Mesenchymal stem cell (in vitro differentiated cells and primary cell): ENCODE measurements at regions not wholly inside any gene's neighbourhood (a gene's known extent, or its start where the extent isn't known, plus 50 kb on each side); places are given as distances from the start of the nearest gene placed in this dataset.
A peak's percentile ranks its signal among the peaks of the same experiment; 100 is the strongest.
"Not testable (repeated sequence)": the region's sequence is repeated elsewhere in the genome, so short reads cannot be mapped to it uniquely, and the experiment has no call there.

Experiments
- DNase-seq: peaks from one replicate; pipeline ENCODE4 v3.0.0-alpha.2; 2013
- H2AFZ ChIP-seq: one replicate; pipeline ENCODE4 v1.6.1; 2013; ENCODE audit warnings: low read depth, mild to moderate bottlenecking, control low read depth, inconsistent platforms, low read length, moderate library complexity
- H2AK5ac ChIP-seq: 2 replicates; pipeline ENCODE4 v1.6.1; 2013; ENCODE audit warnings: low read length, moderate library complexity, mild to moderate bottlenecking, inconsistent platforms; ENCODE audit not compliant: severe bottlenecking
- H2BK120ac ChIP-seq: one replicate; pipeline ENCODE4 v1.6.1; 2013; ENCODE audit warnings: low read depth, mild to moderate bottlenecking, inconsistent platforms, low read length, moderate library complexity
- H2BK12ac ChIP-seq, 2 experiments: one replicate each; pipeline ENCODE4 v1.6.1; 2013; ENCODE audit warnings: inconsistent platforms in 2 of 2, low read length in 2 of 2, mild to moderate bottlenecking in 2 of 2, moderate library complexity in 2 of 2, control low read depth in 1 of 2
- H2BK15ac ChIP-seq: one replicate; pipeline ENCODE4 v1.6.1; 2013; ENCODE audit warnings: mild to moderate bottlenecking, low read depth, inconsistent platforms; ENCODE audit not compliant: poor library complexity, severe bottlenecking
- H2BK5ac ChIP-seq: 2 replicates; pipeline ENCODE4 v1.6.1; 2013; ENCODE audit warnings: low read depth, mild to moderate bottlenecking, low read length, control low read depth, inconsistent platforms; ENCODE audit not compliant: poor library complexity, severe bottlenecking
- H3K14ac ChIP-seq, 2 experiments: one replicate each; pipeline ENCODE4 v1.6.1; 2013; ENCODE audit warnings: inconsistent platforms in 2 of 2, low read length in 2 of 2, control low read depth in 1 of 2, mild to moderate bottlenecking in 1 of 2, moderate library complexity in 1 of 2
- H3K18ac ChIP-seq, 2 experiments: one replicate each; pipeline ENCODE4 v1.6.1; 2013; ENCODE audit warnings: inconsistent platforms in 2 of 2, low read length in 2 of 2, control low read depth in 1 of 2, low read depth in 1 of 2, mild to moderate bottlenecking in 1 of 2
- H3K23ac ChIP-seq, 2 experiments: one replicate each; pipeline ENCODE4 v1.6.1; 2013; ENCODE audit warnings: inconsistent platforms in 2 of 2, low read length in 2 of 2, mild to moderate bottlenecking in 2 of 2, moderate library complexity in 2 of 2, control low read depth in 1 of 2
- H3K27ac ChIP-seq: 2 replicates; pipeline ENCODE4 v1.5.1; 2013; ENCODE audit warnings: mild to moderate bottlenecking, moderate library complexity, low read length, control low read depth, inconsistent platforms; ENCODE audit not compliant: poor library complexity, severe bottlenecking
- H3K27me3 ChIP-seq, 2 experiments: 2 replicates each; pipeline versions ENCODE4 v1.6.1 to v1.7.0; 2013; ENCODE audit warnings: low read length in 2 of 2, mild to moderate bottlenecking in 2 of 2, moderate library complexity in 2 of 2, control low read depth in 1 of 2, inconsistent platforms in 1 of 2; ENCODE audit not compliant: control insufficient read depth in 1 of 2, insufficient read depth in 1 of 2
- H3K36me3 ChIP-seq, 2 experiments: 2 replicates each; pipeline versions ENCODE4 v1.6.1 to v1.7.0; 2013; ENCODE audit warnings: low read length in 2 of 2, control low read depth in 1 of 2, inconsistent platforms in 1 of 2, low read depth in 1 of 2, mild to moderate bottlenecking in 1 of 2; ENCODE audit not compliant: insufficient read depth in 2 of 2, control insufficient read depth in 1 of 2
- H3K4ac ChIP-seq, 2 experiments: one replicate each; pipeline ENCODE4 v1.6.1; 2013; ENCODE audit warnings: inconsistent platforms in 2 of 2, low read length in 2 of 2, mild to moderate bottlenecking in 2 of 2, moderate library complexity in 2 of 2, control low read depth in 1 of 2, low read depth in 1 of 2
- H3K4me1 ChIP-seq: 2 replicates; pipeline ENCODE4 v1.6.1; 2013; ENCODE audit warnings: low read depth, low read length, control low read depth; ENCODE audit not compliant: control insufficient read depth, insufficient read depth
- H3K4me2 ChIP-seq: 2 replicates; pipeline ENCODE4 v1.6.1; 2013; ENCODE audit warnings: low read length, mild to moderate bottlenecking, inconsistent platforms; ENCODE audit not compliant: poor library complexity, severe bottlenecking
- H3K4me3 ChIP-seq, 2 experiments: 2 replicates each; pipeline versions ENCODE4 v1.5.1 to v1.7.0; 2013; ENCODE audit warnings: low read length in 2 of 2, mild to moderate bottlenecking in 2 of 2, control low read depth in 1 of 2, low read depth in 1 of 2; ENCODE audit not compliant: insufficient read depth in 1 of 2
- H3K79me1 ChIP-seq: replicated peaks from 2 replicates; pipeline ENCODE4 v1.6.1; 2013; ENCODE audit warnings: mild to moderate bottlenecking, control low read depth, low read length, inconsistent platforms; ENCODE audit not compliant: poor library complexity, severe bottlenecking
- H3K9ac ChIP-seq: 2 replicates; pipeline ENCODE4 v1.7.0; 2013; ENCODE audit warnings: mild to moderate bottlenecking, low read length, moderate library complexity
- H3K9me3 ChIP-seq: 2 replicates; pipeline ENCODE4 v1.7.0; 2013; ENCODE audit warnings: mild to moderate bottlenecking, low read length; ENCODE audit not compliant: control insufficient read depth
- H4K8ac ChIP-seq: one replicate; pipeline ENCODE4 v1.6.1; 2013; ENCODE audit warnings: inconsistent platforms, mild to moderate bottlenecking, low read length, moderate library complexity
- H4K91ac ChIP-seq: one replicate; pipeline ENCODE4 v1.6.1; 2013; ENCODE audit warnings: mild to moderate bottlenecking, low read length, inconsistent platforms
- WGBS: methylation state at CpG from one replicate; pipeline ENCODE4 v1.1.7; 2013; ENCODE audit warnings: mixed read lengths; 5-methylcytosine and 5-hydroxymethylcytosine counted together

- Histone ChIP-seq H3K9ac (no peak overlapping the region), H3K23ac (no peak overlapping the region), H4K91ac (no peak overlapping the region), H2AFZ (no peak overlapping the region), H3K4ac (no peak overlapping the region), H3K9me3 (peaks cover 7% of the 10 kb centered on the region), H4K8ac (no peak overlapping the region), H3K4me3 (no peak overlapping the region), H3K79me1 (no peaks in the 10 kb centered on the region), H3K36me3 (no peaks in the 10 kb centered on the region), H3K27me3 (no peaks in the 10 kb centered on the region), H2AK5ac (no peak overlapping the region), H3K4me1 (no peaks in the 10 kb centered on the region), H2BK15ac (no peak overlapping the region), H2BK12ac (no peak overlapping the region), H3K27ac (no peak overlapping the region), H2BK5ac (no peak overlapping the region), H3K18ac (no peak overlapping the region), H2BK120ac (no peak overlapping the region), H3K14ac (no peak overlapping the region), H3K4me2 (no peak overlapping the region)
- no peak for DNase-seq
- 93% methylated on average over 2 of the region's 2 CpGs for WGBS
Measured at GRCh38 chr3:106103383-106103782, 234.6 kb upstream of the CBLB start.

GRCh38 chr3:106104078-106104477 lies 235.3 kb upstream of the CBLB start:
- no peak overlapping the region for H2BK15ac ChIP-seq
- no peak overlapping the region for H3K4me2 ChIP-seq
- H4K91ac ChIP-seq, result no peak overlapping the region
- no peak overlapping the region for H4K8ac ChIP-seq
- H2BK5ac ChIP-seq, result no peak overlapping the region
- H3K4ac ChIP-seq, result no peak overlapping the region
- no peak overlapping the region for H3K4me3 ChIP-seq
- H2AK5ac ChIP-seq, result no peak overlapping the region
- H2AFZ ChIP-seq, result no peak overlapping the region
- H3K4me1 ChIP-seq, result no peaks in the 10 kb centered on the region
- H3K79me1 ChIP-seq, result no peaks in the 10 kb centered on the region
- H3K9me3 ChIP-seq, result peaks cover 7% of the 10 kb centered on the region
- H2BK120ac ChIP-seq, result no peak overlapping the region
- no peak overlapping the region for H3K14ac ChIP-seq
- no peak overlapping the region for H2BK12ac ChIP-seq
- H3K27ac ChIP-seq, result no peak overlapping the region
- peak overlapping the region in 1 of 2 experiments; percentile 34 for H3K18ac ChIP-seq
- H3K9ac ChIP-seq, result no peak overlapping the region
- no peak overlapping the region for H3K23ac ChIP-seq
- no peaks in the 10 kb centered on the region for H3K36me3 ChIP-seq
- WGBS, result 95% methylated on average over 4 of the region's 4 CpGs
- DNase-seq, result no peak
- H3K27me3 ChIP-seq, result no peaks in the 10 kb centered on the region

- Histone ChIP-seq H2BK5ac (no peak overlapping the region), H4K91ac (no peak overlapping the region), H2BK15ac (no peak overlapping the region), H4K8ac (no peak overlapping the region), H3K9ac (no peak overlapping the region), H3K18ac (no peak overlapping the region), H3K4me1 (no peaks in the 10 kb centered on the region), H3K27ac (no peak overlapping the region), H3K14ac (no peak overlapping the region), H2BK12ac (no peak overlapping the region), H2BK120ac (no peak overlapping the region), H2AFZ (no peak overlapping the region), H3K4ac (no peak overlapping the region), H3K23ac (no peak overlapping the region), H2AK5ac (no peak overlapping the region), H3K27me3 (no peaks in the 10 kb centered on the region), H3K4me3 (no peak overlapping the region), H3K4me2 (no peak overlapping the region), H3K9me3 (no peaks in the 10 kb centered on the region), H3K36me3 (no peaks in the 10 kb centered on the region), H3K79me1 (no peaks in the 10 kb centered on the region)
- no peak for DNase-seq
- WGBS, result 83% methylated on average over 1 of the region's 2 CpGs
Measured at GRCh38 chr3:106108925-106109324, 240.1 kb upstream of the CBLB start.

GRCh38 chr3:106112561-106112960 lies 243.7 kb upstream of the CBLB start:
- H3K9ac ChIP-seq, result not testable (repeated sequence)
- 100% methylated on average over 10 of the region's 26 CpGs for WGBS

More at GRCh38 chr3:106112561-106112960, 243.7 kb upstream of the CBLB start:
- not testable (repeated sequence) for H3K36me3 ChIP-seq, H2BK12ac ChIP-seq, H3K14ac ChIP-seq, H3K18ac ChIP-seq, H3K4me3 ChIP-seq, H3K79me1 ChIP-seq, H2BK15ac ChIP-seq, H4K91ac ChIP-seq, H3K4ac ChIP-seq, H3K4me2 ChIP-seq, H3K27ac ChIP-seq, H3K9me3 ChIP-seq, DNase-seq, H3K4me1 ChIP-seq, H3K27me3 ChIP-seq, H2BK5ac ChIP-seq, H2AFZ ChIP-seq, H4K8ac ChIP-seq, H2BK120ac ChIP-seq, H3K23ac ChIP-seq, H2AK5ac ChIP-seq
